ENCODE measurements at regions not wholly inside any gene's neighbourhood (a gene's known extent, or its start where the extent isn't known, plus 50 kb on each side); places are given as distances from the start of the nearest gene placed in this dataset.

DNA sequence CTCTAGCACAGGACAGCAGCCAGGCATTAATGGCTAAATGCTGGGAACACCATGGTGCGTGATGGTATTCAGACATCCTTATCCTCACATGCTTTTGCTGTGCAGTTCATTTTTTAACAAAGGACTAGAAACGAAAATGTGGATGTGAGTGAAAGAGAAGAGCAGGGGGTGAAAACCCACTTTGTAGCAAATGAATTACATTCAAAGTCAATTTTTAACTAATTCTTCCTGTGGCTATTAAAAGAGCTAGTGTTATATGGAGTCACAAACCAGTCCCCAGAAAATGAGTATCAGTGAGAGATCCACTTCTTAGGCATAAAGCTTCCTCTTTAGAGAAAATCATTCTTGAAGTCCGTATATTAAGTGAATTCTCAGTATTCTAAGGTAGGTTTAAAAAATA lies 592.0 kb upstream of the LMO3 start:
- H3K4me1 ChIP-seq (ENCODE audit: control insufficient read depth, low read depth, low read length) = no peaks in the 10 kb centered on the region
- H3K79me2 ChIP-seq (ENCODE audit: control insufficient read depth, insufficient read depth, low read length) = no peaks in the 10 kb centered on the region
- H3K9ac ChIP-seq (ENCODE audit: low read length) = no peak overlapping the region
- no peaks in the 10 kb centered on the region for H3K79me1 ChIP-seq (ENCODE audit: low read length)
- no peak overlapping the region for H3K4ac ChIP-seq (ENCODE audit: low read depth, low read length)
- no peaks in the 10 kb centered on the region for H3K36me3 ChIP-seq (ENCODE audit: control insufficient read depth, insufficient read depth, low read length)
- H2BK5ac ChIP-seq (ENCODE audit: low read length) = no peak overlapping the region
- no peak overlapping the region for H3K4me2 ChIP-seq (ENCODE audit: low read length)
- H3K27ac ChIP-seq (ENCODE audit: low read depth, low read length) = no peak overlapping the region
- H3K27me3 ChIP-seq (ENCODE audit: insufficient read depth, low read length, poor library complexity) = no peaks in the 10 kb centered on the region
- H3K18ac ChIP-seq (ENCODE audit: low read length) = no peak overlapping the region
- H4K5ac ChIP-seq (ENCODE audit: low read length) = no peak overlapping the region
- no CpG with 5 or more reads among the region's 3 CpGs for WGBS (ENCODE audit: extremely low coverage, insufficient coverage, low lambda C conversion rate)
- H2BK15ac ChIP-seq (replicated peaks; ENCODE audit: low read depth) = no peak overlapping the region
- no peak for DNase-seq
- H2BK120ac ChIP-seq (ENCODE audit: low read depth, low read length) = no peak overlapping the region
- H4K8ac ChIP-seq (ENCODE audit: low read depth, low read length) = no peak overlapping the region
- H3K56ac ChIP-seq (ENCODE audit: low read length) = no peak overlapping the region
- no peak overlapping the region for H2AK5ac ChIP-seq (ENCODE audit: low read length)
- no peak overlapping the region for H3K4me3 ChIP-seq (ENCODE audit: low read length)
- no peak overlapping the region for H3K23ac ChIP-seq (ENCODE audit: low read length)

DNA sequence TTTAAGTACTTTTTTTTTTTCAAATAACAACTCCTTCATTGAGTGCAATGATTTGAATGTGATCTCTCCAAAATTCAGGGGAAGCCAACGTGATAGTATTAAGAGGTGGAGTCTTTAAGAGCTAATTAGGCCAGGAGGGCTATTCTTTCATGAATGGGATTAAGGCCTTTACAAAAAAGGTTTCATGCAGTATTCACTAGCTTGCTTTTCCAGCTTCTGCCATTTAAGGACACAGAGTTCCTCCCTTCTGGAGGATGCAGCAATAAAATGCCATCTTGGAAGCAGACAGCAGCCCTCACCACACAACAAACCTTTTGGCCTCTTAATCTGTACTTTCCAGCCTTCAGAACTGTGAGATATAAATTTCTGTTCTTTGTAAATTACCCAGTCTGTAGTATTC lies 586.8 kb upstream of the LMO3 start:
- no peak overlapping the region for H3K23ac ChIP-seq (ENCODE audit: low read length)
- no peaks in the 10 kb centered on the region for H3K79me1 ChIP-seq (ENCODE audit: low read length)
- H3K9ac ChIP-seq (ENCODE audit: low read length) = no peak overlapping the region
- no peak overlapping the region for H4K8ac ChIP-seq (ENCODE audit: low read depth, low read length)
- H3K18ac ChIP-seq (ENCODE audit: low read length) = no peak overlapping the region
- no peak overlapping the region for H2BK5ac ChIP-seq (ENCODE audit: low read length)
- H4K5ac ChIP-seq (ENCODE audit: low read length) = no peak overlapping the region
- no peak overlapping the region for H3K27ac ChIP-seq (ENCODE audit: low read depth, low read length)
- DNase-seq = no peak
- no peaks in the 10 kb centered on the region for H3K79me2 ChIP-seq (ENCODE audit: control insufficient read depth, insufficient read depth, low read length)
- H3K4me3 ChIP-seq (ENCODE audit: low read length) = no peak overlapping the region
- WGBS (ENCODE audit: extremely low coverage, insufficient coverage, low lambda C conversion rate) = no CpG with 5 or more reads among the region's 1 CpG
- no peaks in the 10 kb centered on the region for H3K27me3 ChIP-seq (ENCODE audit: insufficient read depth, low read length, poor library complexity)
- no peak overlapping the region for H2BK120ac ChIP-seq (ENCODE audit: low read depth, low read length)
- H2BK15ac ChIP-seq (replicated peaks; ENCODE audit: low read depth) = no peak overlapping the region
- H3K4me2 ChIP-seq (ENCODE audit: low read length) = no peak overlapping the region
- H2AK5ac ChIP-seq (ENCODE audit: low read length) = no peak overlapping the region
- no peaks in the 10 kb centered on the region for H3K36me3 ChIP-seq (ENCODE audit: control insufficient read depth, insufficient read depth, low read length)
- no peak overlapping the region for H3K56ac ChIP-seq (ENCODE audit: low read length)
- H3K4me1 ChIP-seq (ENCODE audit: control insufficient read depth, low read depth, low read length) = no peaks in the 10 kb centered on the region
- H3K4ac ChIP-seq (ENCODE audit: low read depth, low read length) = no peak overlapping the region

- H2BK120ac ChIP-seq (ENCODE audit: low read depth, low read length) = no peak overlapping the region
- no CpG with 5 or more reads among the region's 5 CpGs for WGBS (ENCODE audit: extremely low coverage, insufficient coverage, low lambda C conversion rate)
- DNase-seq = no peak
- H2AK5ac ChIP-seq (ENCODE audit: low read length) = no peak overlapping the region
- H3K18ac ChIP-seq (ENCODE audit: low read length) = no peak overlapping the region
- H3K23ac ChIP-seq (ENCODE audit: low read length) = no peak overlapping the region
- no peaks in the 10 kb centered on the region for H3K79me1 ChIP-seq (ENCODE audit: low read length)
- no peaks in the 10 kb centered on the region for H3K36me3 ChIP-seq (ENCODE audit: control insufficient read depth, insufficient read depth, low read length)
- H4K8ac ChIP-seq (ENCODE audit: low read depth, low read length) = no peak overlapping the region
- no peak overlapping the region for H4K5ac ChIP-seq (ENCODE audit: low read length)
- no peak overlapping the region for H3K4me3 ChIP-seq (ENCODE audit: low read length)
- no peaks in the 10 kb centered on the region for H3K4me1 ChIP-seq (ENCODE audit: control insufficient read depth, low read depth, low read length)
- no peak overlapping the region for H2BK5ac ChIP-seq (ENCODE audit: low read length)
- no peak overlapping the region for H3K4ac ChIP-seq (ENCODE audit: low read depth, low read length)
- no peak overlapping the region for H3K9ac ChIP-seq (ENCODE audit: low read length)
- H3K27ac ChIP-seq (ENCODE audit: low read depth, low read length) = no peak overlapping the region
- no peaks in the 10 kb centered on the region for H3K27me3 ChIP-seq (ENCODE audit: insufficient read depth, low read length, poor library complexity)
- no peaks in the 10 kb centered on the region for H3K79me2 ChIP-seq (ENCODE audit: control insufficient read depth, insufficient read depth, low read length)
- no peak overlapping the region for H2BK15ac ChIP-seq (replicated peaks; ENCODE audit: low read depth)
- H3K56ac ChIP-seq (ENCODE audit: low read length) = no peak overlapping the region
- H3K4me2 ChIP-seq (ENCODE audit: low read length) = no peak overlapping the region
Measured at GRCh38 chr12:17169726-17170471, 563.9 kb upstream of the LMO3 start.

GRCh38 chr12:17159506-17160300 lies 553.7 kb upstream of the LMO3 start:
- Histone ChIP-seq H4K8ac (ENCODE audit: low read depth, low read length) (no peak overlapping the region), H3K4me2 (ENCODE audit: low read length) (no peak overlapping the region), H2BK120ac (ENCODE audit: low read depth, low read length) (no peak overlapping the region), H2BK5ac (ENCODE audit: low read length) (no peak overlapping the region), H3K27ac (ENCODE audit: low read depth, low read length) (no peak overlapping the region), H2BK15ac (replicated peaks; ENCODE audit: low read depth) (no peak overlapping the region), H3K36me3 (ENCODE audit: control insufficient read depth, insufficient read depth, low read length) (no peaks in the 10 kb centered on the region), H3K79me2 (ENCODE audit: control insufficient read depth, insufficient read depth, low read length) (no peaks in the 10 kb centered on the region), H2AK5ac (ENCODE audit: low read length) (no peak overlapping the region), H3K18ac (ENCODE audit: low read length) (no peak overlapping the region), H3K4ac (ENCODE audit: low read depth, low read length) (no peak overlapping the region), H3K9ac (ENCODE audit: low read length) (no peak overlapping the region), H3K56ac (ENCODE audit: low read length) (no peak overlapping the region), H3K79me1 (ENCODE audit: low read length) (no peaks in the 10 kb centered on the region), H3K4me1 (ENCODE audit: control insufficient read depth, low read depth, low read length) (no peaks in the 10 kb centered on the region), H3K23ac (ENCODE audit: low read length) (no peak overlapping the region), H3K4me3 (ENCODE audit: low read length) (no peak overlapping the region), H3K27me3 (ENCODE audit: insufficient read depth, low read length, poor library complexity) (no peaks in the 10 kb centered on the region), H4K5ac (ENCODE audit: low read length) (no peak overlapping the region)
- WGBS (ENCODE audit: extremely low coverage, insufficient coverage, low lambda C conversion rate) = no CpG with 5 or more reads among the region's 12 CpGs
- no peak for DNase-seq

GRCh38 chr12:17158201-17158600 lies 552.2 kb upstream of the LMO3 start:
- Histone ChIP-seq H2AK5ac (ENCODE audit: low read length) (no peak overlapping the region), H3K36me3 (ENCODE audit: control insufficient read depth, insufficient read depth, low read length) (no peaks in the 10 kb centered on the region), H3K79me1 (ENCODE audit: low read length) (no peaks in the 10 kb centered on the region), H4K5ac (ENCODE audit: low read length) (no peak overlapping the region), H2BK15ac (replicated peaks; ENCODE audit: low read depth) (no peak overlapping the region), H4K8ac (ENCODE audit: low read depth, low read length) (no peak overlapping the region), H3K79me2 (ENCODE audit: control insufficient read depth, insufficient read depth, low read length) (no peaks in the 10 kb centered on the region), H2BK120ac (ENCODE audit: low read depth, low read length) (no peak overlapping the region), H3K4me2 (ENCODE audit: low read length) (no peak overlapping the region), H3K4me3 (ENCODE audit: low read length) (no peak overlapping the region), H3K23ac (ENCODE audit: low read length) (no peak overlapping the region), H3K4me1 (ENCODE audit: control insufficient read depth, low read depth, low read length) (no peaks in the 10 kb centered on the region), H3K18ac (ENCODE audit: low read length) (no peak overlapping the region), H2BK5ac (ENCODE audit: low read length) (no peak overlapping the region), H3K27ac (ENCODE audit: low read depth, low read length) (no peak overlapping the region), H3K56ac (ENCODE audit: low read length) (no peak overlapping the region), H3K27me3 (ENCODE audit: insufficient read depth, low read length, poor library complexity) (no peaks in the 10 kb centered on the region), H3K4ac (ENCODE audit: low read depth, low read length) (no peak overlapping the region), H3K9ac (ENCODE audit: low read length) (no peak overlapping the region)
- WGBS (ENCODE audit: extremely low coverage, insufficient coverage, low lambda C conversion rate) = no CpG with 5 or more reads among the region's 1 CpG
- no peak for DNase-seq
